ENCODE measurements at regions not wholly inside any gene's neighbourhood (a gene's known extent, or its start where the extent isn't known, plus 50 kb on each side); places are given as distances from the start of the nearest gene placed in this dataset.

DNA sequence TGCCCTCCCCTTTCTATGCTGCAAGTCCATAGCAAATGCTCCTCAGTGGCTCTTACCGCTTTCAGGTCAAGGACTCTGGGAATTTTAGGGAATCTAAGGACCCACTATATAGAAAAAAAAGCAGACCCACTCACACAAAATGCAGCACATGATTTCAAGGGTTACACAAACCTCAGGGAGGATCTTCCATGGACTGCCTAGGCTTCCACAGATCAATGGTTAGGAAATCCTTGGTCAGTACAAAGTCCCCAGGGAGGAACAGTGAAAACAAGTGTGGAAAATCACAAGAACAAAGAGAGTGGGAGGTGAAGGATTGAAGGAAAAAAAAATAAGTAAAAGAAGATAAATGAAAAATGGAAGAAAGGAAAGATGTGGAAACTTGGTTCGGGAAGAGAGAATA is 188.4 kb downstream of the AHR start:
- Mint-ChIP-seq H3K36me3 (ENCODE audit: low read depth) (no peaks in the 10 kb centered on the region), H3K27me3 (no peaks in the 10 kb centered on the region), H3K4me1 (no peaks in the 10 kb centered on the region), H3K4me3 (no peak overlapping the region), H3K27ac (no peak overlapping the region), H3K9me3 (ENCODE audit: low read depth) (peaks cover 1% of the 10 kb centered on the region)
- no peak for ATAC-seq
- POLR2A ChIA-PET = no interaction called here
- intact Hi-C loops (cut with DNase I, micrococcal nuclease) = no loop called here
- CTCF ChIA-PET = no interaction called here
- DNase-seq = no peak

DNA sequence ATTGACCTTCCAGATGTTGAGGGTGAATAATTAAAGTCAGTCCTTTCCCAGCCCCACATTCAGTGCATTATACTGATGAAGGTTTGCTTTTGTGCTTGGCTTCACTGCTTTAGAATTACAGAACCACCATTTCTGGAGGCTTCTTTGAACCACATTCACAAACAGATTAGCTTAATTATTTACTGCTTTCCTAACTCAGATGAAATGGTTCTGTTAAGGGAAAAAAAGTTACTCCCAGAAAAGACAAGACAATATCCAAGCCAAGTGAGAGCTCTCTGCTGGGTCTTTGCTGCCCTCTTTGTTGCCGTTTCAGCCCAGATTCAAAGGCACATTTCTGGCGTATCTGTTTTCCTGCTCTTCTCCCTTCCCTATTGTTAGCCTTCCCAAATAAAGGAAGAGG is 188.9 kb downstream of the AHR start:
- intact Hi-C loops (cut with DNase I, micrococcal nuclease) = no loop called here
- no peak for DNase-seq
- CTCF ChIA-PET = no interaction called here

DNA sequence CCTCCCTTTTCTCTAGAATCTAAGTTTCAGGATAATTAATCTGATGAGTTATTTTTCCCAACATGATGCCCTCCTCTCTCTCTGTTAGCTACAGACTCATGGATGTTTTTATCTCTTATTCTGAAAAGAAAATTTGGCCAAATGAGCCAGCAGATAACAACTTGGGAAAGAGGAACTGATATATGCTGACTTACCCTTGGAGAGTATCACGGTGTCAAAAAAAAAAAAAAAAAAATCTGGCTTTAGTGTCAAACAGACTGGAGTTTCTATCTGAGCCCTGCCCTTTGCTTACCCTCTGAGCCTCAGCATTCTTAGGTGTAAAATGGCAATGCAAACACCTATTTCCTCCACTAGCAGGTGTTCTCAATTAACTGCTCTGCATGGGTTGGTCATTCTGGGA is 190.4 kb downstream of the AHR start:
- intact Hi-C loops (cut with DNase I, micrococcal nuclease) = no loop called here
- Mint-ChIP-seq H3K9me3 (ENCODE audit: low read depth) (peaks cover 1% of the 10 kb centered on the region), H3K4me1 (no peaks in the 10 kb centered on the region), H3K27me3 (no peaks in the 10 kb centered on the region), H3K4me3 (no peak overlapping the region), H3K27ac (no peak overlapping the region), H3K36me3 (ENCODE audit: low read depth) (no peaks in the 10 kb centered on the region)
- no peak for DNase-seq
- CTCF ChIA-PET = no interaction called here
- no peak for ATAC-seq
- POLR2A ChIA-PET = no interaction called here

More for the DNA sequence above, 188.9 kb downstream of the AHR start:
- Mint-ChIP-seq H3K4me1 (no peaks in the 10 kb centered on the region), H3K36me3 (ENCODE audit: low read depth) (no peaks in the 10 kb centered on the region), H3K4me3 (no peak overlapping the region), H3K27me3 (no peaks in the 10 kb centered on the region), H3K9me3 (ENCODE audit: low read depth) (peaks cover 1% of the 10 kb centered on the region), H3K27ac (no peak overlapping the region)
- POLR2A ChIA-PET = no interaction called here
- no peak for ATAC-seq

DNA sequence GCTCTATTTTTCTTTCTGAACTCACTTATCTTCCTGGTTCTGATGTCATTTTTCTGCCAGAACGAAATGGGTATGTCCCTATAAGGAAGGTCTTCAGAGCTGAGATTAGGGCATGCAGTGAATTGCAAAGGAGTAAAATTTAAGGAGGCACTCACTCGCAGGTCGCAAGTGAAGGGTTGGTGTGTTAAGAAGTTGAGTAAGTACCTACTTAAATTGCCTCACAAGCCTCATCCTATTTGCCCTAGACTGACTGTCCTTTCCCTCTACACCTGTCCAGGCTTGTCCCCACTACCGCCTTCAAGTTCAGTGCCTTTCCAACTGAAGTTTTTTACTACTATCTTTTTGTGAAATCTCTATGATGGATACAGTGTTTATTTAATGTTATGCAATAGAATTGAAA is 191.5 kb downstream of the AHR start:
- H3K4me1 Mint-ChIP-seq = no peaks in the 10 kb centered on the region
- H3K27ac Mint-ChIP-seq = no peak overlapping the region
- no peak overlapping the region for H3K4me3 Mint-ChIP-seq
- ChIA-PET CTCF (interaction anchor here (1.3 kb wide), 1 partner anchor 15 kb away, joined by 3 read pairs; no protein-coding TSS in a partner anchor), POLR2A (no interaction called here)
- DNase-seq = no peak
- intact Hi-C loops (cut with DNase I, micrococcal nuclease) = no loop called here
- peaks cover 1% of the 10 kb centered on the region for H3K9me3 Mint-ChIP-seq (ENCODE audit: low read depth)
- no peaks in the 10 kb centered on the region for H3K27me3 Mint-ChIP-seq
- H3K36me3 Mint-ChIP-seq (ENCODE audit: low read depth) = no peaks in the 10 kb centered on the region
- ATAC-seq = no peak

DNA sequence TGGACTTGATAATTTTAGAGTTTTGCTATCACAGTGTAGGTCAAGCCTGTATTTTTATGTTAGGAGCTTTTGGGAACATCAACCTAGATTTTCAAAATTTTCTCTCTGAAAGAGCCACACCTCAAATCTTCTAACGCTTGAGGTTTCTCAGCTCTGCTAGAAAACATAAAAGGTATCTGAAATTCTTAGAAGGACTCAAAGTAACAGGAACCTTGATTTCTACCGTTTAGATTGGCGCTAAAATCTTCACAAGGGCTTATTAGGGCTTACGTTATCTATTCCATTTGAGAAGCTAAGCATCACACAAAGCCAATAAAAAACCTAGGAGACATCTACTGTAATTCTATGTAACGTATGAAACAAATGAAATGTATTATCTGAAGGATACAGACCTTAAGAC is 192.4 kb downstream of the AHR start:
- Mint-ChIP-seq H3K36me3 (ENCODE audit: low read depth) (no peaks in the 10 kb centered on the region), H3K27ac (no peak overlapping the region), H3K4me3 (no peak overlapping the region), H3K9me3 (ENCODE audit: low read depth) (peaks cover 1% of the 10 kb centered on the region), H3K27me3 (no peaks in the 10 kb centered on the region), H3K4me1 (no peaks in the 10 kb centered on the region)
- no peak for DNase-seq
- POLR2A ChIA-PET = no interaction called here
- CTCF ChIA-PET = interaction anchor here (0.7 kb wide), 1 partner anchor 190 kb away, joined by 3 read pairs; no protein-coding TSS in a partner anchor
- intact Hi-C loops (cut with DNase I, micrococcal nuclease) = no loop called here
- ATAC-seq = no peak

DNA sequence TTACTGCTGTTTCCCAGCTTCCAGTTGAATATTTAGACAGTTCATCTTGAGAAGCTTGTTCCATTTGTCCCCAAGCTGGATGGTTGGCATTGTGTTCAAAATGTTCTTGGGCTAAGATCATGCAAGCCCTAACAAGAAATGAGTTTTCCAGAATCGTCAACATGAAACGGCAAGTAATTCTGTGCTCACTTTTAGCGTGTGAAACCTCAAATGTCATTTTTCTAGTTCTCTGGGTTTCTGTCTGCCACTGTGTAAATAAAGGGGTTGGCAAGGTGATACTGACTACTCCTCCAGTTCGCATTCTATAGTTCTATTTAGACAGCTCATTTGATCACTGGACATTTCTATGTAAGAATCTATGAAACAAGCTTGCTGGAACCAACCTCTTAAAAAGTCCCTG is 194.0 kb downstream of the AHR start:
- CTCF ChIA-PET = interaction anchor here (0.5 to 0.7 kb wide), 3 partner anchors 12 to 23 kb away, joined by 3 to 4 read pairs (median 3); no protein-coding TSS in a partner anchor

DNA sequence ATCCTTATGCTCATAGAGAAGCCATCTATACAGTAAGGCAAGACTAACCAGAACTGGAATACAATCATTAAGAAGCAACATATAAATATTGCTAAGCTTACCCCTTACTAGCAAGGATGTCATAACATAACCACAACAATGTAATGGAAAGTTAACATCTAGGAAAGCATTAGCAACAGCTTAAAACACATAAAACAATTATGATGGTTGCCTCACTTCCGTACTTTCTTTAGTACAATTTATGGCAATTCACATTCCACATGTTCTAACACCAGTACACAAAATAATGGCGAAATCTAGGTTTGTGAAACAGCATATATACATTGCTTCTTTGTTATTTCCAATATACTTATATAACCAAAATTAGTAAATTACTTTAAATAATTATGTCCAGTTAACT is 195.0 kb downstream of the AHR start:
- Mint-ChIP-seq H3K4me1 (no peaks in the 10 kb centered on the region), H3K36me3 (ENCODE audit: low read depth) (no peaks in the 10 kb centered on the region), H3K27me3 (no peaks in the 10 kb centered on the region), H3K9me3 (ENCODE audit: low read depth) (no peaks in the 10 kb centered on the region), H3K27ac (no peak overlapping the region), H3K4me3 (no peak overlapping the region)
- CTCF ChIA-PET = no interaction called here
- POLR2A ChIA-PET = no interaction called here
- intact Hi-C loops (cut with DNase I, micrococcal nuclease) = no loop called here
- DNase-seq (no peak), ATAC-seq (no peak)

More for the DNA sequence above, 194.0 kb downstream of the AHR start:
- no peaks in the 10 kb centered on the region for H3K27me3 Mint-ChIP-seq
- intact Hi-C loops (cut with DNase I, micrococcal nuclease) = no loop called here
- DNase-seq (no peak), ATAC-seq (peak; percentile 72)
- H3K27ac Mint-ChIP-seq = no peak overlapping the region
- POLR2A ChIA-PET = interaction anchor here (1.1 kb wide), 1 partner anchor 90 kb away, joined by 3 read pairs; no protein-coding TSS in a partner anchor
- no peaks in the 10 kb centered on the region for H3K36me3 Mint-ChIP-seq (ENCODE audit: low read depth)
- H3K9me3 Mint-ChIP-seq (ENCODE audit: low read depth) = peaks cover 1% of the 10 kb centered on the region
- H3K4me1 Mint-ChIP-seq = no peaks in the 10 kb centered on the region
- no peak overlapping the region for H3K4me3 Mint-ChIP-seq

DNA sequence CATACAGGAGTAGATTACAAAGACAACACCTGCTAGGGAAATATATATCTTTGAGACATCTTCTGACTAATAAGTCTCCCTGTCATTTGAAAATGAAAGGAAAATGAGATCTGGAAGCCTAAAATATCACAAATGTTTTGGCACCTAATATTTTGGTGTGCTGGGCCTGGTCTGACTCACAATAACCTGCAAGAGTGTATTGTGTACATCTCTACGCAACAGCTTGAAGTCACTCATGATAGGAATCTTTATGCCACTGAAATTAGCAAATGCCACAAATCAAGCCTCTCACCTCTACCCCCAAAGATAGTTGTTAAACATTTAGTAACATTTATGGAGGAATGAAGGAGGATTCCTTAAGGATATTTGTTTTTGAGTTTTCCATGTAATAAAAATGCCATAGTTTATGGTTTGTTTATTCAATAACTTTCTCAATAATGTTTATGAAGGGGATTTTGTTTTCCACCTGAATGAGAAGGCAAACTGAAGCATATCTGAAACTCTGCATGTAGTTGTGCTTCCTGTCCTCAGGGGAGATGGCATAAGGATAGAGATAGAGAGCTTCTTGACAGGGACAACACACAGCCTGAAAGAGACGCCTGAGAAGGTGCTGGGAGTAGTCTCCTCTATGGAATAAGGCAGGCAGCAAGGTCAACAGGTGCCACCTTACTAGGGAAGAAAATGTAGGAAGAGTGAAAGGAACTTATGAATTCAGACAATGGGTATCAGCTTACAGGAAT is 197.4 kb downstream of the AHR start:
- POLR2A ChIA-PET = no interaction called here
- no peak overlapping the region for H3K4me3 Mint-ChIP-seq
- no peak for DNase-seq
- peak; percentile 26 for ATAC-seq
- no peaks in the 10 kb centered on the region for H3K36me3 Mint-ChIP-seq (ENCODE audit: low read depth)
- no peaks in the 10 kb centered on the region for H3K27me3 Mint-ChIP-seq
- CTCF ChIA-PET = no interaction called here
- H3K9me3 Mint-ChIP-seq (ENCODE audit: low read depth) = no peaks in the 10 kb centered on the region
- intact Hi-C loops (cut with DNase I, micrococcal nuclease) = no loop called here
- H3K4me1 Mint-ChIP-seq = no peaks in the 10 kb centered on the region
- H3K27ac Mint-ChIP-seq = no peak overlapping the region

DNA sequence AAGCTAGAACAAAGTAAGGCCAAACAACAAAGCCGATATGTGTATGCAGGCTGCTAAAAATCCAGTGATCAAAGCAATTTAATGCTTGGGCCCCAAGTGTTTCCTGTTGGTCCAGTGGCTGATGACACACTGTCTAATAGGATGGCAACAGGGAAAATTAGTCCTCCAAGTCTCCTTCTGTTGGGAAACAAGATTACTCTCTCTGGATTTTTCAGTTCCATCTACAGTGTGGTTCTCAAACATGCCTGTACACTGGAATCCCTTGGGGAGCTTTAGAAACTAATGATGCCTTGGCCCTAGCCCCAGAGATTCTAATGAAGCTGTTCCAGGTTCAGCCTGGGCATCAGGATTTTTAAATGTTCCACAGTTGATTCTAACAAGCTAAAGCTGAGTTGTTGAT is 198.7 kb downstream of the AHR start:
- H3K27ac Mint-ChIP-seq = no peak overlapping the region
- DNase-seq = no peak
- H3K36me3 Mint-ChIP-seq (ENCODE audit: low read depth) = no peaks in the 10 kb centered on the region
- H3K9me3 Mint-ChIP-seq (ENCODE audit: low read depth) = no peaks in the 10 kb centered on the region
- intact Hi-C loops (cut with DNase I, micrococcal nuclease) = no loop called here
- no peaks in the 10 kb centered on the region for H3K27me3 Mint-ChIP-seq
- CTCF ChIA-PET = no interaction called here
- H3K4me3 Mint-ChIP-seq = no peak overlapping the region
- H3K4me1 Mint-ChIP-seq = no peaks in the 10 kb centered on the region
- POLR2A ChIA-PET = no interaction called here
- ATAC-seq = no peak

DNA sequence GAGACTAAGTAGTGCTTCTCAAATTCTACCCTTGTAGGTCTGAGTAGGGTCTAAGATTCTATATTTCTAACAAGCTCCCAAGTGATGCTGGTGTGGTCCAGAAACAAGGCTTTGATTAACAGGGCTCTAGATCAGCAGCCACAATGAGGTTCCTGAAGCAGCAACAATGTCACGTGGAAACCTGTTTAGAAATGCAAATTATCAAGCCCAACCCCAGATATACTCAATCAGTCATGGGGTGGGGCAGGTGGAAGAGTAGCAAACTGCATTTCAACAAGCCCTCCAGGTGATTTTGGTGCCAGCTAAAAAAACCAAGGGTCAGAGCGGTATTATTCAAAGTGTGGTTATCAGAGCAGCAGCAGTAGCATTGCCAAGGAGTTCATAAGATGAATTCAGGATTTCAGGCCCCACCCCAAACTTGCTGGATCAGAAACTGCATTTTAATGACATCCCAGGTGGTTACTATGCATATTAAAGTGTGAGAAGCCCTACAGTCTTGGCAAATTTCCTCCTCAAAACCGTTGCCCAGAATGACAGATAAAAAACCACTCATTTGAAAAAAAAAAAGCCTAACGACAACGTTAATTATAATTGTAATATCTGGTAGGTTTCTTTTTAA is 199.2 kb downstream of the AHR start:
- H3K4me3 Mint-ChIP-seq = no peak overlapping the region
- H3K36me3 Mint-ChIP-seq (ENCODE audit: low read depth) = no peaks in the 10 kb centered on the region
- ChIA-PET CTCF (no interaction called here), POLR2A (no interaction called here)
- no peak overlapping the region for H3K27ac Mint-ChIP-seq
- H3K4me1 Mint-ChIP-seq = no peaks in the 10 kb centered on the region
- no peak for DNase-seq
- intact Hi-C loops (cut with DNase I, micrococcal nuclease) = no loop called here
- H3K9me3 Mint-ChIP-seq (ENCODE audit: low read depth) = no peaks in the 10 kb centered on the region
- no peak for ATAC-seq
- no peaks in the 10 kb centered on the region for H3K27me3 Mint-ChIP-seq

DNA sequence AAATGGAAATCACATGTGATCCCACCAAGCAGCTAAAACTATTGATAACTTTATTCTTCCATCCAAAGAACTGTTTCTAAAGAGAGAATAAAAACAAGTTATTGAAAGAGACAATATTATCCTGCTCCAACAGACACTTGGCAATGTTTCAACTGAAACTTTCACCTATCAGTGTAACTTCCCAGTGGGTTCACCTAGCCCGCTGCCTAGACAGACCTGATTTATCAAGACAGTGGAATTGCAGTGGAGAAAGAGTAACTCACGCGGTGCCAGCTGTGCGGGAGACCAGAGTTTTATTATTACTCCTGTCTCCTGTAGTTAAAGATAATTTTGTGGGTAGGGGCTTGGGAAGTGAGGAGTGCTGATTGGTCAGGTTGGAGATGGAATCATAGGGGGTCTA is 199.8 kb downstream of the AHR start:
- no peak overlapping the region for H3K27ac Mint-ChIP-seq
- no peaks in the 10 kb centered on the region for H3K27me3 Mint-ChIP-seq
- no peak overlapping the region for H3K4me3 Mint-ChIP-seq
- H3K9me3 Mint-ChIP-seq (ENCODE audit: low read depth) = no peaks in the 10 kb centered on the region
- no peaks in the 10 kb centered on the region for H3K36me3 Mint-ChIP-seq (ENCODE audit: low read depth)
- DNase-seq = no peak
- intact Hi-C loops (cut with DNase I, micrococcal nuclease) = no loop called here
- no peaks in the 10 kb centered on the region for H3K4me1 Mint-ChIP-seq
- ChIA-PET POLR2A (no interaction called here), CTCF (no interaction called here)
- ATAC-seq = no peak

DNA sequence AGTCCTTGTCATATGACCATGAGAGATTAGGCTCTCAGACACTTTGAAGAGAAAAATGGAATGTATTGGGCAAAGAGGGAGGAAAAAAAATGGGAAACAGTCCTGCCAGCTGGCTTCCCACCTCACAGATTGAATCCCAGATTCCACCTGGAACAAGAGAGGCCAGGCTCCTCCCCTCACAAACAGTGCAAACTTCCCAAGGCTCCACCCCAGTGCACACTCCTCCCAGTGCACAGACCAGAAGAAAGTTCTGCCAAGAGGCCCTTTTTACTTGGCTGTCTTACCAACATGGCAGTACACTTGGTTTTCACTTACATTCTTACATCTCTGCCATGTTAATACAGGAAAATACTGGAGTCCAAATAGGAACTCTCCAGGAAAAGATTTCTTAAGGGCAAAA is 202.3 kb downstream of the AHR start:
- CTCF ChIA-PET = no interaction called here

More for the DNA sequence above, 202.3 kb downstream of the AHR start:
- H3K36me3 Mint-ChIP-seq (ENCODE audit: low read depth) = no peaks in the 10 kb centered on the region
- no peak overlapping the region for H3K4me3 Mint-ChIP-seq
- peaks cover 4% of the 10 kb centered on the region for H3K27me3 Mint-ChIP-seq
- POLR2A ChIA-PET = no interaction called here
- H3K9me3 Mint-ChIP-seq (ENCODE audit: low read depth) = no peaks in the 10 kb centered on the region
- DNase-seq (no peak), ATAC-seq (no peak)
- H3K4me1 Mint-ChIP-seq = no peaks in the 10 kb centered on the region
- H3K27ac Mint-ChIP-seq = no peak overlapping the region
- intact Hi-C loops (cut with DNase I, micrococcal nuclease) = no loop called here
